RWPE2 (cell line): ENCODE measurements at regions not wholly inside any gene's neighbourhood (a gene's known extent, or its start where the extent isn't known, plus 50 kb on each side); places are given as distances from the start of the nearest gene placed in this dataset.
"Not testable (repeated sequence)": the region's sequence is repeated elsewhere in the genome, so short reads cannot be mapped to it uniquely, and the experiment has no call there.

ENCODE experiments used
- ATAC-seq: fragments of 200-7000 bp; cut with Tn5 transposase; 3 replicates; pipeline ENCODE4 v1.9.1; 2021; ENCODE audit warnings: low read depth
- DNase-seq: peaks from one replicate; pipeline ENCODE4 v3.0.0-alpha.2; 2020; ENCODE audit warnings: low spot score
- H3K27ac ChIP-seq: fragments of 450-650 bp; 2 replicates; pipeline ENCODE4 v1.5.1; 2017; ENCODE audit warnings: mild to moderate bottlenecking; ENCODE audit not compliant: poor library complexity, severe bottlenecking
- H3K27me3 ChIP-seq: fragments of 250-450 bp; sonication (Bioruptor Pico); 2 replicates; pipeline ENCODE4 v1.5.1; 2021; ENCODE audit warnings: mild to moderate bottlenecking, moderate library complexity; ENCODE audit not compliant: insufficient read depth, poor library complexity, severe bottlenecking
- H3K36me3 ChIP-seq: fragments of 250-450 bp; sonication (Bioruptor Pico); 2 replicates; pipeline ENCODE4 v1.5.1; 2020; ENCODE audit warnings: low read depth, mild to moderate bottlenecking, moderate library complexity
- H3K4me1 ChIP-seq: fragments of 250-450 bp; sonication (Bioruptor Pico); 2 replicates; pipeline ENCODE4 v1.5.1; 2021; ENCODE audit warnings: mild to moderate bottlenecking, moderate library complexity; ENCODE audit not compliant: insufficient read depth, poor library complexity, severe bottlenecking
- H3K4me3 ChIP-seq: fragments of 250-450 bp; sonication (Bioruptor Pico); 2 replicates; pipeline ENCODE4 v1.5.1; 2021; ENCODE audit warnings: mild to moderate bottlenecking, moderate library complexity; ENCODE audit not compliant: severe bottlenecking
- H3K9me3 ChIP-seq: fragments of 250-450 bp; sonication (Bioruptor Pico); 2 replicates; pipeline ENCODE4 v1.5.1; 2021; ENCODE audit warnings: mild to moderate bottlenecking, moderate library complexity; ENCODE audit not compliant: severe bottlenecking
- TF ChIP-seq, protein P1 (sequence below): fragments of 450-650 bp; IDR thresholded peaks from one replicate; pipeline ENCODE4 v1.5.1; 2017; ENCODE audit warnings: mild to moderate bottlenecking, moderate library complexity; ENCODE audit not compliant: poor library complexity, severe bottlenecking

GRCh38 chr2:210863283-210863682, 306.9 kb downstream of the CPS1 start:
- DNase-seq, result no peak
- H3K4me3 ChIP-seq, result no peak overlapping the region

DNA sequence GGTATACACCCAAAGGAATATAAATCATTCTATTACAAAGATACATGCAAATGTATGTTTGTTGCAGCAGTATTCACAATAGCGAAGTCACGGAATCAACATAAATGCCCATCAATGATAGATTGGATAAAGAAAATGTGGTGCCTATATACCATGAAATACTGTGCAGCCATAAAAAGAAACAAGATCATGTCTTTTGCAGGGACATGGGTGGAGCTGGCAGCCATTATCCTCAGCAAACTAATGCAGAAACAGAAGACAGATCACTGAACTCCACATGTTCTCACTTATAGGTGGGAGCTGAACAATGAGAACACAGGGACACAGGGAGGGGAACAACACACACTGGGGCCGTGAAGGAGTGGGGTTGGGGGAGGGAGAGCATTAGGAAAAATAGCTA, 315.2 kb downstream of the CPS1 start:
- H3K27ac ChIP-seq, ATAC-seq, DNase-seq, H3K36me3 ChIP-seq, H3K9me3 ChIP-seq, H3K4me1 ChIP-seq, H3K27me3 ChIP-seq, H3K4me3 ChIP-seq: not testable (repeated sequence)

More at GRCh38 chr2:210863283-210863682, 306.9 kb downstream of the CPS1 start:
- TF ChIP-seq, protein P1, sequence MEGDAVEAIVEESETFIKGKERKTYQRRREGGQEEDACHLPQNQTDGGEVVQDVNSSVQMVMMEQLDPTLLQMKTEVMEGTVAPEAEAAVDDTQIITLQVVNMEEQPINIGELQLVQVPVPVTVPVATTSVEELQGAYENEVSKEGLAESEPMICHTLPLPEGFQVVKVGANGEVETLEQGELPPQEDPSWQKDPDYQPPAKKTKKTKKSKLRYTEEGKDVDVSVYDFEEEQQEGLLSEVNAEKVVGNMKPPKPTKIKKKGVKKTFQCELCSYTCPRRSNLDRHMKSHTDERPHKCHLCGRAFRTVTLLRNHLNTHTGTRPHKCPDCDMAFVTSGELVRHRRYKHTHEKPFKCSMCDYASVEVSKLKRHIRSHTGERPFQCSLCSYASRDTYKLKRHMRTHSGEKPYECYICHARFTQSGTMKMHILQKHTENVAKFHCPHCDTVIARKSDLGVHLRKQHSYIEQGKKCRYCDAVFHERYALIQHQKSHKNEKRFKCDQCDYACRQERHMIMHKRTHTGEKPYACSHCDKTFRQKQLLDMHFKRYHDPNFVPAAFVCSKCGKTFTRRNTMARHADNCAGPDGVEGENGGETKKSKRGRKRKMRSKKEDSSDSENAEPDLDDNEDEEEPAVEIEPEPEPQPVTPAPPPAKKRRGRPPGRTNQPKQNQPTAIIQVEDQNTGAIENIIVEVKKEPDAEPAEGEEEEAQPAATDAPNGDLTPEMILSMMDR, result no peak
- ATAC-seq, result no peak
- H3K27me3 ChIP-seq, result no peaks in the 10 kb centered on the region
- H3K4me1 ChIP-seq, result no peaks in the 10 kb centered on the region
- no peak overlapping the region for H3K27ac ChIP-seq
- no peaks in the 10 kb centered on the region for H3K36me3 ChIP-seq
- H3K9me3 ChIP-seq, result no peaks in the 10 kb centered on the region

DNA sequence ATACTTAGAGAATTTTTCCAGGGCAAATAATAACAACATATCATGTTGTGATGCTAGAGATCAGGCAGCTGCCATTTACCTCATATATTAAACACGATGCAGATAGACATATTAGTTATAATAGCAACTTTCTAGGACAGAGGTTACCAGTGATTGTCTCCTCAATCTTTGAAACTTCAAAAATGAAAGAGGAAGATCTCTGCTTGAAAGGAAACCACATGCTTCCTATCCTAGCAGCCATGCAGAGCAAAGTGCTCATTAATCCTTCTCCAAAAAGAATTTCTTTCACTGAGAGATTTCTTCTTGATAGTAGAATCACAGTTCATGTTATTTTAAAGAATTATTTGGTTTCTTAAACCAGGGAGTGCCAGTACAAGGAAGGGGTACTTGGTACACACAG, 317.2 kb downstream of the CPS1 start:
- no peaks in the 10 kb centered on the region for H3K36me3 ChIP-seq
- H3K9me3 ChIP-seq, result no peaks in the 10 kb centered on the region
- H3K4me3 ChIP-seq, result no peak overlapping the region
- no peak for ATAC-seq
- no peak overlapping the region for H3K27ac ChIP-seq
- DNase-seq, result no peak
- no peaks in the 10 kb centered on the region for H3K4me1 ChIP-seq
- TF ChIP-seq, protein P1, result no peak
- no peaks in the 10 kb centered on the region for H3K27me3 ChIP-seq

DNA sequence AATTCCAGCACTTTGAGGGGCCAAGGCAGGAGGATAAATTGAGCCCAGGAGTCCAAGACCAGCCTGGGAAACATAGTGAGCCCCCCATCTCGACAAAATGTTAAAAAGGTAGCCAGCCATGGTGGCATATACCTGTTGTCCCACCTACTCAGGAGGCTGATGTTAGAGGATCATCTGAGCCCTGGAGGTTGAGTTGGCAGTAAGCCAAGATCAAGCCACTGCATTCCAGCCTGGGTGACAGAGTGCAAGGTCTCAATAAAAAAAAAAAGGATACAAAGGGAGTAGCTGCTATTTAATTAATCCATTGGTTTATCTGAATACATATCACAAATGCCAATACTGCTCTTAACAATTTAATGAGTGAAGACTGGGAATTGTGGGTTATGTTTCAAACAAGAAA, 327.8 kb downstream of the CPS1 start:
- DNase-seq (no peak), ATAC-seq (no peak)
- H3K27ac ChIP-seq, result no peak overlapping the region
- H3K4me3 ChIP-seq, result no peak overlapping the region
- no peaks in the 10 kb centered on the region for H3K4me1 ChIP-seq
- TF ChIP-seq, protein P1, result no peak
- no peaks in the 10 kb centered on the region for H3K27me3 ChIP-seq
- no peaks in the 10 kb centered on the region for H3K36me3 ChIP-seq
- H3K9me3 ChIP-seq, result no peaks in the 10 kb centered on the region

DNA sequence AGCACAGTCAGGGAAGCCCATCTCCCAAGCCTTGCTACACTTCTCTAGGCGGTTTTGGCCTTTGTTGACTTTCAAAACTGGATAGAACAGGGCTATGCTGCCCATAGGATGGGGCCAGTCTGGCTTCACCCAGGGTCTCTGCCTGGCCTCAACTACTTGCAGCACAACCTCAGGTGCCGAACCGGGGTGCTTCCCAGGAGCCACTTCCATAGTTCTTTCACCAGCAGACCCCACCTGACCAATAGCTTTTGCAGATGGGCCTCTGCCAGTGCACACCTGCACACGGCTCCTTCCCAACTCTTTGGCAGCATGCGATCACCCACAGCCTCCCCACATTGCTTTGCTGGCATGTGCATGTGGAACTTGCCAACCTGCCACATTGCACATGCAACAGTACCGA, 331.6 kb downstream of the CPS1 start:
- DNase-seq, result no peak
- TF ChIP-seq, protein P1, result no peak
- Histone ChIP-seq H3K36me3 (no peaks in the 10 kb centered on the region), H3K4me3 (no peak overlapping the region), H3K27me3 (no peaks in the 10 kb centered on the region), H3K4me1 (no peaks in the 10 kb centered on the region), H3K9me3 (no peaks in the 10 kb centered on the region), H3K27ac (no peak overlapping the region)
- ATAC-seq, result no peak

- Histone ChIP-seq H3K9me3 (no peaks in the 10 kb centered on the region), H3K4me3 (no peak overlapping the region), H3K4me1 (no peaks in the 10 kb centered on the region), H3K27me3 (no peaks in the 10 kb centered on the region), H3K36me3 (no peaks in the 10 kb centered on the region), H3K27ac (no peak overlapping the region)
- TF ChIP-seq, protein P1, result no peak
- DNase-seq (no peak), ATAC-seq (no peak)
These were observed 338.7 kb downstream of the CPS1 start for GRCh38 chr2:210895132-210895531.
